Gastroesophageal sphincter (tissue), 3 donors: ENCODE measurements at regions not wholly inside any gene's neighbourhood (a gene's known extent, or its start where the extent isn't known, plus 50 kb on each side); places are given as distances from the start of the nearest gene placed in this dataset.

Source experiments
- EP300 ChIP-seq: sonication (generic); formaldehyde crosslinking; IDR thresholded peaks from one replicate; pipeline ENCODE4 v1.6.1; 2017; ENCODE audit warnings: antibody characterized with exemption, mild to moderate bottlenecking
- TF ChIP-seq, protein P1 (sequence below), 4 experiments: fragments of 200-600 bp in 2 of 4; fragments of 450-650 bp in 2 of 4; sonication (generic) in 1 of 4; IDR thresholded peaks; one replicate each; pipeline ENCODE4 v1.5.1; 2017 to 2019; ENCODE audit warnings: antibody characterized with exemption in 4 of 4, mild to moderate bottlenecking in 2 of 4, moderate library complexity in 2 of 4

DNA sequence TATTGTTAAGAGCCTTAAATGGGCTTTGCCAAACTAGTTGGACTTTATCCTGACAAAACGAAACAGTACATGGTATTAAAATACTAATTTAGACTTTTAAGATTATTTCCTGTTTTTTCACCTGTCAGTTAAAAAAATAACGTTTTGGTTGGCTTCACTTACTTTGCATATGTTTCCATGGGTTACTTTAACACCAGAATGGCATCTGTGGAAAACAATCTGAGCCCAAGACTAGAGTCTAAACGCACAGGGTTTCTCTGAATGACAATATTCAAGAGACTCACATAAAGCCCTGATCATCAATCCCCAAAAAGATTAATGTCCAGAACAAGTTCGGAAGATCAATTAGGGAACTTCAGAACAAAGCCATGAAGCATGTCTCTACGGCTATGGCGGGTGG, 888.0 kb downstream of the EPHA4 start:
- TF ChIP-seq EP300 = no peak
- TF ChIP-seq, protein P1, sequence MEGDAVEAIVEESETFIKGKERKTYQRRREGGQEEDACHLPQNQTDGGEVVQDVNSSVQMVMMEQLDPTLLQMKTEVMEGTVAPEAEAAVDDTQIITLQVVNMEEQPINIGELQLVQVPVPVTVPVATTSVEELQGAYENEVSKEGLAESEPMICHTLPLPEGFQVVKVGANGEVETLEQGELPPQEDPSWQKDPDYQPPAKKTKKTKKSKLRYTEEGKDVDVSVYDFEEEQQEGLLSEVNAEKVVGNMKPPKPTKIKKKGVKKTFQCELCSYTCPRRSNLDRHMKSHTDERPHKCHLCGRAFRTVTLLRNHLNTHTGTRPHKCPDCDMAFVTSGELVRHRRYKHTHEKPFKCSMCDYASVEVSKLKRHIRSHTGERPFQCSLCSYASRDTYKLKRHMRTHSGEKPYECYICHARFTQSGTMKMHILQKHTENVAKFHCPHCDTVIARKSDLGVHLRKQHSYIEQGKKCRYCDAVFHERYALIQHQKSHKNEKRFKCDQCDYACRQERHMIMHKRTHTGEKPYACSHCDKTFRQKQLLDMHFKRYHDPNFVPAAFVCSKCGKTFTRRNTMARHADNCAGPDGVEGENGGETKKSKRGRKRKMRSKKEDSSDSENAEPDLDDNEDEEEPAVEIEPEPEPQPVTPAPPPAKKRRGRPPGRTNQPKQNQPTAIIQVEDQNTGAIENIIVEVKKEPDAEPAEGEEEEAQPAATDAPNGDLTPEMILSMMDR (IDR thresholded peaks at IDR 0.05) = no peak
